H9 (cell line): ENCODE measurements at regions not wholly inside any gene's neighbourhood (a gene's known extent, or its start where the extent isn't known, plus 50 kb on each side); places are given as distances from the start of the nearest gene placed in this dataset.

Experiments used
- DNase-seq: peaks from one replicate; pipeline ENCODE4 v3.0.0-alpha.2; 2017
- H2AFZ ChIP-seq: one replicate; pipeline ENCODE4 v1.6.1; 2013; ENCODE audit warnings: mild to moderate bottlenecking, low read length, control low read depth, moderate library complexity
- H2AK5ac ChIP-seq: 2 replicates; pipeline ENCODE4 v1.6.1; 2013; ENCODE audit warnings: low read length, control low read depth, mixed read lengths; ENCODE audit not compliant: insufficient read length
- H2BK120ac ChIP-seq: one replicate; pipeline ENCODE4 v1.6.1; 2013; ENCODE audit warnings: low read depth, mild to moderate bottlenecking, low read length, control low read depth, inconsistent platforms; ENCODE audit not compliant: poor library complexity, severe bottlenecking
- H2BK12ac ChIP-seq: 2 replicates; pipeline ENCODE4 v1.6.1; 2013; ENCODE audit warnings: low read length, control low read depth, mixed read lengths, low read depth; ENCODE audit not compliant: insufficient read length
- H2BK15ac ChIP-seq: 2 replicates; pipeline ENCODE4 v1.6.1; 2013; ENCODE audit warnings: low read depth, low read length, control low read depth
- H2BK20ac ChIP-seq: one replicate; pipeline ENCODE4 v1.6.1; 2013; ENCODE audit warnings: low read depth, mild to moderate bottlenecking, low read length, control low read depth, inconsistent platforms; ENCODE audit not compliant: poor library complexity, severe bottlenecking
- H2BK5ac ChIP-seq: 2 replicates; pipeline ENCODE4 v1.6.1; 2013; ENCODE audit warnings: low read length, control low read depth, mixed read lengths; ENCODE audit not compliant: insufficient read length
- H3K14ac ChIP-seq: 2 replicates; pipeline ENCODE4 v1.6.1; 2013; ENCODE audit warnings: low read length, control low read depth; ENCODE audit not compliant: insufficient read depth
- H3K18ac ChIP-seq: 2 replicates; pipeline ENCODE4 v1.6.1; 2013; ENCODE audit warnings: low read depth, mild to moderate bottlenecking, mixed read lengths, low read length, control low read depth; ENCODE audit not compliant: insufficient read length
- H3K23ac ChIP-seq: 2 replicates; pipeline ENCODE4 v1.6.1; 2013; ENCODE audit warnings: low read length, control low read depth, mixed read lengths, low read depth; ENCODE audit not compliant: insufficient read length
- H3K23me2 ChIP-seq: 2 replicates; pipeline ENCODE4 v1.6.1; 2013; ENCODE audit warnings: low read depth, mild to moderate bottlenecking, mixed read lengths, low read length, control low read depth; ENCODE audit not compliant: insufficient read length, poor library complexity, severe bottlenecking
- H3K27ac ChIP-seq: 2 replicates; pipeline ENCODE4 v1.5.1; 2013; ENCODE audit warnings: low read length, control low read depth, mixed read lengths, low read depth; ENCODE audit not compliant: insufficient read length
- H3K27me3 ChIP-seq: 2 replicates; pipeline ENCODE4 v1.6.1; 2013; ENCODE audit warnings: low read length, control low read depth, inconsistent platforms; ENCODE audit not compliant: insufficient read depth
- H3K4ac ChIP-seq: 2 replicates; pipeline ENCODE4 v1.6.1; 2013; ENCODE audit warnings: low read depth, mild to moderate bottlenecking, control low read depth, inconsistent platforms, low read length, moderate library complexity
- H3K4me1 ChIP-seq: 2 replicates; pipeline ENCODE4 v1.6.1; 2013; ENCODE audit warnings: low read length, control low read depth, inconsistent platforms; ENCODE audit not compliant: insufficient read depth
- H3K4me2 ChIP-seq: 2 replicates; pipeline ENCODE4 v1.6.1; 2013; ENCODE audit warnings: low read length, control low read depth, mixed read lengths; ENCODE audit not compliant: insufficient read length, insufficient read depth
- H3K56ac ChIP-seq: 2 replicates; pipeline ENCODE4 v1.6.1; 2013; ENCODE audit warnings: low read depth, mild to moderate bottlenecking, mixed read lengths, low read length, control low read depth; ENCODE audit not compliant: insufficient read length
- H3K79me1 ChIP-seq: 2 replicates; pipeline ENCODE4 v1.6.1; 2013; ENCODE audit warnings: low read depth, mild to moderate bottlenecking, moderate library complexity, low read length, control low read depth, inconsistent platforms; ENCODE audit not compliant: insufficient read depth, poor library complexity, severe bottlenecking
- H3K79me2 ChIP-seq: 2 replicates; pipeline ENCODE4 v1.6.1; 2013; ENCODE audit warnings: low read length, control low read depth, inconsistent platforms; ENCODE audit not compliant: insufficient read depth
- H3K9ac ChIP-seq: 2 replicates; pipeline ENCODE4 v1.6.1; 2013; ENCODE audit warnings: low read length, control low read depth, mixed read lengths; ENCODE audit not compliant: insufficient read length; ENCODE audit errors: extremely low read depth
- H3K9me3 ChIP-seq: one replicate; pipeline ENCODE4 v1.6.1; 2013; ENCODE audit warnings: low read depth, low read length, inconsistent platforms; ENCODE audit not compliant: control insufficient read depth
- H3T11ph ChIP-seq: one replicate; pipeline ENCODE4 v1.6.1; 2013; ENCODE audit warnings: mild to moderate bottlenecking, low read length, control low read depth, inconsistent platforms
- H4K20me1 ChIP-seq: one replicate; pipeline ENCODE4 v1.6.1; 2013; ENCODE audit not compliant: control insufficient read depth, insufficient read length, insufficient read depth
- H4K5ac ChIP-seq: 2 replicates; pipeline ENCODE4 v1.6.1; 2013; ENCODE audit warnings: low read depth, mild to moderate bottlenecking, mixed read lengths, low read length, control low read depth; ENCODE audit not compliant: insufficient read length
- H4K8ac ChIP-seq: replicated peaks from 2 replicates; pipeline ENCODE4 v1.6.1; 2013; ENCODE audit warnings: low read length, control low read depth, mixed read lengths, low read depth; ENCODE audit not compliant: insufficient read length
- H4K91ac ChIP-seq: 2 replicates; pipeline ENCODE4 v1.6.1; 2013; ENCODE audit warnings: low read depth, mild to moderate bottlenecking, moderate library complexity, mixed read lengths, low read length, control low read depth; ENCODE audit not compliant: insufficient read length
- H3K27ac Mint-ChIP-seq, 3 experiments: 2 replicates in 2 of 3; 3 replicates in 1 of 3; pipeline ENCODE4 v1.8.0; 2020 to 2021; ENCODE audit warnings: mixed read lengths in 3 of 3, mild to moderate bottlenecking in 1 of 3, moderate library complexity in 1 of 3
- H3K27me3 Mint-ChIP-seq: 2 replicates; pipeline ENCODE4 v1.8.0; 2021; ENCODE audit warnings: low read depth, mild to moderate bottlenecking, moderate library complexity, mixed read lengths
- H3K36me3 Mint-ChIP-seq, 3 experiments: 2 replicates in 2 of 3; 3 replicates in 1 of 3; pipeline ENCODE4 v1.8.0; 2020 to 2021; ENCODE audit warnings: low read depth in 3 of 3, mixed read lengths in 3 of 3; ENCODE audit not compliant: insufficient read depth in 1 of 3
- H3K4me1 Mint-ChIP-seq, 2 experiments: 2 replicates each; pipeline ENCODE4 v1.8.0; 2020; ENCODE audit warnings: mixed read lengths in 2 of 2
- H3K4me3 Mint-ChIP-seq, 2 experiments: 2 replicates in 1 of 2; 3 replicates in 1 of 2; pipeline ENCODE4 v1.8.0; 2020 to 2021; ENCODE audit warnings: mild to moderate bottlenecking in 2 of 2, mixed read lengths in 2 of 2, moderate library complexity in 1 of 2
- H3K9me3 Mint-ChIP-seq, 2 experiments: 2 replicates in 1 of 2; 3 replicates in 1 of 2; pipeline ENCODE4 v1.8.0; 2020; ENCODE audit warnings: mild to moderate bottlenecking in 2 of 2, mixed read lengths in 2 of 2, moderate library complexity in 1 of 2
- WGBS: extraction: QIAGEN DNeasy Blood & Tissue Kit; methylation state at CpG from one replicate; pipeline ENCODE4 v1.1.7; 2013; ENCODE audit warnings: missing lambda C conversion rate, low lambda C conversion rate, mixed read lengths; ENCODE audit not compliant: insufficient read length; ENCODE audit errors: extremely low coverage; 5-methylcytosine and 5-hydroxymethylcytosine counted together
- TF ChIP-seq, protein P1 (sequence below): fragments of 200-600 bp; sonication (generic); conservative IDR thresholded peaks from 3 replicates; pipeline ENCODE4 v1.8.0; 2021; ENCODE audit warnings: antibody characterized with exemption, mild to moderate bottlenecking

DNA sequence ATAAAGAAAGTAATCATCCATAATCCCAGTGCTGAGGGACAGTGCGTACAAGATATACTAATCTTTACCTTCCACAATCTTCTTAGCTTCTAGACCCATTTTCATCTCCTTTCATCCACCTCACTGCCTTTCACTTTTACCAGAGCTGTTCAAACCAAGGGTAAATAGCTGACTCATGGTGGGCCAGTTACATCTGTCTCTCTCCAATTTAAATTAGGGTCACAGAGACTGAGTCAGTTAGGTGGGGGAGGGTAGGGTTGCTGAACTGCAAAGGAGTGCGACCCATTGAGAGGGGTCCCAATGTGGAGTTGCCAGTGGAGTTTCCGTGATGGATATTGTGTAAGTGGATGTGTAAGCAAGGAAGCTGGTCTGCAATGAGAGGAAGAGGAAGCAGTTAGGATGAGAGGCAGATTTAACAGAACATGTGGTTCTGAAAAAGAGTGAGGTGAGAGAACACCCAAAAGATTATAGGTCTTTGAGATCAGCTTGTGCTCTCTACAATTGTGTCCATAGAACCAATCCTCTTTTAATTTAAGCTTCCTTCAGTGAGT lies 83.5 kb downstream of the GP2 start:
- no peak overlapping the region for H2BK20ac ChIP-seq
- Mint-ChIP-seq H3K27me3 (peaks cover 5% of the 10 kb centered on the region), H3K4me3 (no peak overlapping the region), H3K9me3 (peaks cover 0 to 2% of the 10 kb centered on the region in 2 experiments; a peak in 1 of 5 replicates), H3K36me3 (peaks cover 0 to 2% (median 0%) of the 10 kb centered on the region in 3 experiments; a peak in 3 of 7 replicates), H3K4me1 (peaks cover 26 to 27% of the 10 kb centered on the region in 2 experiments), H3K27ac (peak overlapping the region; percentile 22 to 78 (median 22); a peak in 3 of 7 replicates)
- H3K14ac ChIP-seq, result no peak overlapping the region
- H4K91ac ChIP-seq, result no peak overlapping the region
- H3K4ac ChIP-seq, result no peak overlapping the region
- no peak overlapping the region for H3K27ac ChIP-seq
- H2AK5ac ChIP-seq, result no peak overlapping the region
- H2BK120ac ChIP-seq, result no peak overlapping the region
- no peak overlapping the region for H3K23ac ChIP-seq
- WGBS, result no CpG with 5 or more reads among the region's 3 CpGs
- H3K9ac ChIP-seq, result no peak overlapping the region
- no peaks in the 10 kb centered on the region for H3K79me1 ChIP-seq
- no peaks in the 10 kb centered on the region; the same call in 1 of the 2 replicates for H3K27me3 ChIP-seq
- no peak overlapping the region for H2BK12ac ChIP-seq
- TF ChIP-seq, protein P1, sequence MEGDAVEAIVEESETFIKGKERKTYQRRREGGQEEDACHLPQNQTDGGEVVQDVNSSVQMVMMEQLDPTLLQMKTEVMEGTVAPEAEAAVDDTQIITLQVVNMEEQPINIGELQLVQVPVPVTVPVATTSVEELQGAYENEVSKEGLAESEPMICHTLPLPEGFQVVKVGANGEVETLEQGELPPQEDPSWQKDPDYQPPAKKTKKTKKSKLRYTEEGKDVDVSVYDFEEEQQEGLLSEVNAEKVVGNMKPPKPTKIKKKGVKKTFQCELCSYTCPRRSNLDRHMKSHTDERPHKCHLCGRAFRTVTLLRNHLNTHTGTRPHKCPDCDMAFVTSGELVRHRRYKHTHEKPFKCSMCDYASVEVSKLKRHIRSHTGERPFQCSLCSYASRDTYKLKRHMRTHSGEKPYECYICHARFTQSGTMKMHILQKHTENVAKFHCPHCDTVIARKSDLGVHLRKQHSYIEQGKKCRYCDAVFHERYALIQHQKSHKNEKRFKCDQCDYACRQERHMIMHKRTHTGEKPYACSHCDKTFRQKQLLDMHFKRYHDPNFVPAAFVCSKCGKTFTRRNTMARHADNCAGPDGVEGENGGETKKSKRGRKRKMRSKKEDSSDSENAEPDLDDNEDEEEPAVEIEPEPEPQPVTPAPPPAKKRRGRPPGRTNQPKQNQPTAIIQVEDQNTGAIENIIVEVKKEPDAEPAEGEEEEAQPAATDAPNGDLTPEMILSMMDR, result no peak
- peaks cover 6% of the 10 kb centered on the region for H3K9me3 ChIP-seq
- no peak overlapping the region for H4K8ac ChIP-seq
- no peaks in the 10 kb centered on the region for H4K20me1 ChIP-seq
- no peak overlapping the region for H3T11ph ChIP-seq
- H3K4me1 ChIP-seq, result peaks cover 3% of the 10 kb centered on the region; the same call in 1 of the 2 replicates
- no peak overlapping the region for H2BK5ac ChIP-seq
- no peak for DNase-seq
- no peak overlapping the region for H3K56ac ChIP-seq
- H3K79me2 ChIP-seq, result no peaks in the 10 kb centered on the region
- H4K5ac ChIP-seq, result no peak overlapping the region
- H3K18ac ChIP-seq, result no peak overlapping the region
- no peak overlapping the region for H2AFZ ChIP-seq
- H3K23me2 ChIP-seq, result no peaks in the 10 kb centered on the region
- H3K4me2 ChIP-seq, result no peak overlapping the region
- H2BK15ac ChIP-seq, result no peak overlapping the region
